ENCODE measurements at regions not wholly inside any gene's neighbourhood (a gene's known extent, or its start where the extent isn't known, plus 50 kb on each side); places are given as distances from the start of the nearest gene placed in this dataset.
"Not testable (repeated sequence)": the region's sequence is repeated elsewhere in the genome, so short reads cannot be mapped to it uniquely, and the experiment has no call there.

- H3K4me3 ChIP-seq (ENCODE audit: low read depth, low read length), result no peak overlapping the region
- DNase-seq (ENCODE audit: low read depth), result no peak
- no peak for TF ChIP-seq CTCF (IDR thresholded peaks at IDR 0.05; ENCODE audit: low read depth, low read length, missing control alignments)
- in situ Hi-C loops (cut with HindIII; ENCODE audit: low sequenced_read_pairs), result no loop called here
Measured at GRCh38 chr4:179728305-179728704, 2286.1 kb upstream of the AGA start.

GRCh38 chr4:179736820-179737219, 2294.6 kb upstream of the AGA start:
- H3K4me3 ChIP-seq (ENCODE audit: low read depth, low read length); DNase-seq (ENCODE audit: low read depth); in situ Hi-C loops (cut with HindIII; ENCODE audit: low sequenced_read_pairs): not testable (repeated sequence)

GRCh38 chr4:179738822-179739221, 2296.6 kb upstream of the AGA start:
- in situ Hi-C loops (cut with HindIII; ENCODE audit: low sequenced_read_pairs), result no loop called here
- H3K4me3 ChIP-seq (ENCODE audit: low read depth, low read length), result no peak overlapping the region
- TF ChIP-seq CTCF (IDR thresholded peaks at IDR 0.05; ENCODE audit: low read depth, low read length, missing control alignments), result no peak
- DNase-seq (ENCODE audit: low read depth), result no peak

GRCh38 chr4:179747218-179747910, 2305.1 kb upstream of the AGA start:
- TF ChIP-seq CTCF (IDR thresholded peaks at IDR 0.05; ENCODE audit: low read depth, low read length, missing control alignments), result no peak
- H3K4me3 ChIP-seq (ENCODE audit: low read depth, low read length), result no peak overlapping the region
- in situ Hi-C loops (cut with HindIII; ENCODE audit: low sequenced_read_pairs), result no loop called here
- no peak for DNase-seq (ENCODE audit: low read depth)

- no peak overlapping the region for H3K4me3 ChIP-seq (ENCODE audit: low read depth, low read length)
- no peak for DNase-seq (ENCODE audit: low read depth)
- no peak for TF ChIP-seq CTCF (IDR thresholded peaks at IDR 0.05; ENCODE audit: low read depth, low read length, missing control alignments)
- in situ Hi-C loops (cut with HindIII; ENCODE audit: low sequenced_read_pairs), result no loop called here
Measured at GRCh38 chr4:179748837-179749236, 2306.6 kb upstream of the AGA start.

GRCh38 chr4:179750374-179750773, 2308.1 kb upstream of the AGA start:
- in situ Hi-C loops (cut with HindIII; ENCODE audit: low sequenced_read_pairs), result no loop called here
- H3K4me3 ChIP-seq (ENCODE audit: low read depth, low read length), result no peak overlapping the region
- no peak for TF ChIP-seq CTCF (IDR thresholded peaks at IDR 0.05; ENCODE audit: low read depth, low read length, missing control alignments)
- no peak for DNase-seq (ENCODE audit: low read depth)

GRCh38 chr4:179751669-179752068, 2309.4 kb upstream of the AGA start:
- no peak overlapping the region for H3K4me3 ChIP-seq (ENCODE audit: low read depth, low read length)
- TF ChIP-seq CTCF (IDR thresholded peaks at IDR 0.05; ENCODE audit: low read depth, low read length, missing control alignments), result no peak
- in situ Hi-C loops (cut with HindIII; ENCODE audit: low sequenced_read_pairs), result no loop called here
- DNase-seq (ENCODE audit: low read depth), result no peak

All from astrocyte of the cerebellum (primary cell).